M059J (cell line): ENCODE measurements at regions not wholly inside any gene's neighbourhood (a gene's known extent, or its start where the extent isn't known, plus 50 kb on each side); places are given as distances from the start of the nearest gene placed in this dataset.
"Not testable (repeated sequence)": the region's sequence is repeated elsewhere in the genome, so short reads cannot be mapped to it uniquely, and the experiment has no call there.

Experiments
- DNase-seq: peaks from one replicate; pipeline ENCODE4 v3.0.0-alpha.2; 2012; ENCODE audit warnings: low read depth

DNA sequence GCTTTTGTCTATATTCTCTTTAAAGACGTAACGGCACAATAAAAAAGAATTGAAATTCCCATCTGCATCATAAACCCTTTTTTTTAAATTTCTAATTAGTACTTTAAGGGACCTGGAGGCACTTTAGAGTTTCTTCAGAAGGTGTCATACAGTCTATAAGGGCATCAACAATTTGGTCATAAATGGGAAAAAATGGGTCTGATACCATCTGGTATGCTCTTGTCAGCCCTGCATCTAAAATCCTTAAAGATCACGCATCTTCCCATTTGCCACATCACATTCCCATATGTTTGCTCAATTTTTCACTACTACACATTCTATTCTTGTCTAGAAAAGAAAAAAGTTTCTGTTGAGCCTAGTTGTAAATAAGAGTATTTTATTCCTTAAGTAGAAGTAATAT lies 53.8 kb downstream of the COX7C start:
- DNase-seq, result no peak

DNA sequence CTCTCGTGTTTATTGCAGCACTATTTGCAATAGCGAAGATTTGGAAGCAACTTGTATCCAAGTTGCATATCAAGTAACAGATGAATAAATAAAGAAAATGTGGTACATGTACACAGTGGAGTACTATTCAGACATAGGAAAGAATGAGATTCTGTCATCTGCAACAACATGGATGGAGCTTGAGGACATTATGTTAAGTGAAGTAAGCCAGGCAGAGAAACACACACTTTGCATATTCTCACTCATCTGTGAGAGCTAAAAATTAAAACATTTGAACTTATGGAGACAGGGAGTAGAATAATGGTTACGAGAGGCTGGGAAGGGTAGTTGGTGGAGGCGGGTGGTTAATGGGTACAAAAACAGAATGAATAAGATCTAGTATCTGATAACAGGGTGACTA lies 56.3 kb downstream of the COX7C start:
- no peak for DNase-seq

DNA sequence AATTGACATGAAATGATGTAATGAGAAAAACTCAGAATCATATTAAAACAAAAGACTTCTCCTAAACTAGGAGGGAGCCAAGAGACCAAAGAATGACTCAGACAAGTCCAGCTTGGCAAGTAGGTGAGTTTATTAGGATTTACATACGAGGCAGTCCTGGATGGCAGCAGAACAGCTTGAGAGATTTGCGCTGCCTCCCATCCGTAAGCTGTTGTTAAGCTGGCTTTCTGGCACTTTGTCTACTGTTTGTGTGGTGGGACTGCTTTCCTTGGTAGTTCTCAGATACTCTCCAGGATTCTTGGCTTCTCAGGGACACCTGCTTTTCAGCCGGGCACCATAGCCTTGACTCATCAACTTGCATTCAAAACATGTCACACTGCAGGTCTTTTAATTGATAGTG lies 57.6 kb downstream of the COX7C start:
- DNase-seq, result no peak

DNA sequence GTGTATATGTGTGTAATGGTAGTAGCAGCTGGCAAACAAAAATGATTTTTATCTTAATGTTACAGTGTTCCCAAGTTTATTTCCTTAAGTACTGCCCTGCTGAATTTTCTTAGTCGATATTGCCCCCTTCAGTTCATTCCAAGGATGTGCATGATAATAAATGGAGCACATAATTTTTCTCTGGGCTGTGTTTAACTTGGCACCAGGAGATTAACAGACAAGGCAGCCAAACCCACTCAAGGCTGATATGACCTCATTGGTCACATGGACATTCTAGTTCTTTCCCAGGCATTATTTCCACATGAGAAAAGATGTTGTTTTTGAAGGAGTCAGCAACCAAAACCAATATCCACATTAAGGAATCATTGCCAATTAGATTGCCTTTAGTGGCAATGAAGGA lies 61.8 kb downstream of the COX7C start:
- DNase-seq, result peak; percentile 36

DNA sequence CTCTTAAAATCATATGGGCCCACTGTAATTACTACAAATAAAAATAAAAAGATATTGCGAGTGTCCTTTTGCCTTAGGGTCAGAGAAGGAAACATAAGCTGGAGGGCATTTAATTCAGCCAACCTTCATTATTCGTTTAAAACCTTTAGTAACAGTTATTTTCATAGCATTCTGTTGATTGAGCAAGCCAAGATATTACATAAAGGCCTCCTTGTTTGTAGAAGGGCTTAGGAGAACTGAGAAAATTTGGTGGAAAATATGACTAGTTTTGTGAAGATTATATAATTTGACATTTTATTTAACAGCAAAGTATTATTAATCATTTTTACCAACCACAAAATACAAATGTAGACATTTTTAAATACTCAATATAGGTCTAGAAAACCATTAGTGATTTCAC lies 62.2 kb downstream of the COX7C start:
- DNase-seq, result no peak

DNA sequence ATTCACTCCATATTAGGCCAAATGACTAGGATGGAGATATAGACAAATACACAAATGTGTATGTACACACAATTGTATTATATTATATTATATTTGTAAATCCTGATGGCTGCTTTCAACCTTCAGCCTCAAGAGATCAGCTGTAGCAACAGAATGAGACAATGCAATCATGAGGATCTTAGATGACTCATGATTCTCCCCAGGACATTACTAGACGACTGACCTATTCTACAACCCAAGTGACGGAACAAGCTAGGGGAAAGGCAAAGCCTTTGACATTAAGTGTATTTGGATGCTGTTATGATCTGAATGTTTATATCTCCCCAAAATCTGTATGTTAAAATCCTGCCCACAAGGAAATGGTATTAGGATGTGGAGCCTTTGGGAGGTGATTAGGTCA lies 66.5 kb downstream of the COX7C start:
- peak; percentile 2 for DNase-seq

DNA sequence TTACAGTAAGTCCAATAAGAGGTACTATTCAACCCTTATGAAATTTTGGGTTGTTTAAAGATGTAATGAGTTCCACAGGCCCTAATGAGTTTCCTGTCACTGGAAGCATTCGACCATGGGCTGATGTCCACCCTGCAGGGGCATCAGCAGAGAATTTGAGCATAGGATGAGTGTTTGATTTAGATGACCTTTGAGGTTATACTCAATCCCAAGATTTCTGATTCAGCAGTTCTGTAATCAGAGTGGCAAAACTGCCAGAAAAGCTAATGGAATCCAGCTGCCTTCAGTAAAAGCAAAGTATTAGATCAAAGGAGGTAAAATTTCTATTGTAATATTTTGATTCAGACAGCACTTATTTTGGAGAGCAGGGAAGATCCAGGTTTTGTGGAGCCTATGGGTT lies 68.3 kb downstream of the COX7C start:
- DNase-seq, result no peak

DNA sequence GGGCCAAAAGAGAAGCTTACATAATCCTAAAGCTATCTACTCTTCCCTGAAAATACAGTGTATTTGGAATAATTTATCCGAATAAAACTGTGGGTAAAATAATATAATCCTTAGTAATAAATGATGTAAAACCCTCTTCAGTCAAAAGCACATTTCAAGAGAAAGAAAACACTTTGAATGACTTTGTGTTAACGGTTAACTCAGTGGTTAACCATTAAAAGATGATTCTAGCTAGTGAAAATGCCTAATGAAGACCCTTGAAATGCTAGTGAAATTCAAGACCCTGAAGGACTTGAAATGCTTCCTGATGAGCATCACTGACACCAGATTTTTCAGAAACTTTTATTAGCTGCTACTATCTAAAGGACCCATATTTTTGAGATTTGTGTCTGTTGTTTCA lies 70.7 kb downstream of the COX7C start:
- DNase-seq, result no peak

DNA sequence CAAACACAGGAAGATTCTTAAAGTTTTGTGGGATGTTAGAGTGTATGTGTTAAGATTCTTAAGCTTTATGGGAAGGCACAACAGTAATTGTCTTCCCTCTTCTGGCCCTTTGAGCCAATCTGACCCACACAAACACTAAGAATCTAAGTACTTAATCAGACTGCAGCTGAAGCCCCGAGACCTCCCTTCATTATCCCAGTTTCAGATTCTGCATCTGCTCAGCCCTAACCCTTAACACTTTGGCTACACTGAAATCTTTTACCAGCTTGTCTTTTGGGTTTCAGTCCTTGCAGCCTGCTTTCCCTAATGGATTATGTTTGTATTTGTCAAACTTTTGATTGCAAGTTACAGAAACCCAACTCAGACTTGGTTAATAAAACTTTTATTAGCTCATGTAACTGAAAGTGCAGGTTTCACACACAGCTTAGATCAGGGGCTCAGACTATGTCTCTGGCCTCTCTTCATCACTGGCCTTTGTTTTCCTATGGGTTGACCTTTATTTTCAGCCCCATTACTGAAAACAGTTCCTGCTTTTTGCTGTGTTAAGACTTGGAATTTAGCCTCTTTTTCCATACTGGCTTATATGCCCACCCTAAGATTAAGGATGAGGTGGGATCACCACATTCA lies 71.5 kb downstream of the COX7C start:
- no peak for DNase-seq

DNA sequence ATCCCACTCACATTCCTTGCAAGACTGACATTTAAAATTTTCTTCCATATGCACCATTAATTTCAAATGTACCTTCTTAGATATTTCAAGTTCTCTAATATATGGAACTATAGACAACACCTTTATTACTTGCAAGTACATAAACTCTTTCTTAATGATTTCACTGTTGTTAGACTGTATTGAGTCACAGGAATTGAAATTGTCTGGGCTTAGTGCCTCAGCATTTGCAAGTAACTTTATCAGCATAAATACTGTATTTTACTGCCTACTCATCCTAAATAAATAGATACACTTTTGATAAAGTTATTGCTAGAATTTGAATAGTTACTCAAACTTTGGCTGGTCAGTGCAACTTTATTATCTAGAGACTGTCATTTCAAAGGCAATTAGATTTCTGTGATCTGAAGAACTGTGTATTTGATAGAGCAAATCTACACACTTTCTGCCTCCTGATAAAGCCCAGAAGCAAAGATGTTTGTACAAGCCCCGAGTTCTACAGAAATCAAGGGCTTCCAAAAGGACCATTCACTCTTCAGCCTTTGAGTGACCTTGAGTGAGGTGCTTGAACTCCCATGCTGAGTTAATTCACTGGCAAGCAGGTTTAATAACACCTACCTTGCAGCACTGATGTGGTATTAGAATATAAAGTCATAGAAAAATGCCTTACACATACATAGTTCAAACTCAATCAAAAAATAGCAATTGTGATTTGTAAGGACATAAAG lies 91.6 kb downstream of the COX7C start:
- no peak for DNase-seq

DNA sequence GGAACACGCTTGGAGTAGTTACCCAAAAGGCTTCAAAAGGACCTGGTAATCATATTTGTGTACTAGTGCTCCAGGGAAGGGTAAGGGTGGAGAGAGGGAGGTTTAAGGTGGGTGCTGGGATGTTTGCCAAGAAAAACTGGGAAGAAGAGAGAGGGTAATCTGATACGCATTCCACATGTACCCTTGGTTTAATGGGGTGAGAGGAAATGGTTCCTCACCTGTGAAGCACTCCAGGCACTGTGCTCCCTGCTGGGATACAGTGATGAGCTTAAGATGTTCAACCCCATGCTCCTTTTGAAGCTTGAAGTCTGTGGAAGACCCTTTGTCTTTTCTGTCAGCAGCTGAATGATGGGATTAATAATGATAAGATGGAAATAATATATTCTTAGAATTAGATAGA lies 98.4 kb downstream of the COX7C start:
- DNase-seq, result no peak

DNA sequence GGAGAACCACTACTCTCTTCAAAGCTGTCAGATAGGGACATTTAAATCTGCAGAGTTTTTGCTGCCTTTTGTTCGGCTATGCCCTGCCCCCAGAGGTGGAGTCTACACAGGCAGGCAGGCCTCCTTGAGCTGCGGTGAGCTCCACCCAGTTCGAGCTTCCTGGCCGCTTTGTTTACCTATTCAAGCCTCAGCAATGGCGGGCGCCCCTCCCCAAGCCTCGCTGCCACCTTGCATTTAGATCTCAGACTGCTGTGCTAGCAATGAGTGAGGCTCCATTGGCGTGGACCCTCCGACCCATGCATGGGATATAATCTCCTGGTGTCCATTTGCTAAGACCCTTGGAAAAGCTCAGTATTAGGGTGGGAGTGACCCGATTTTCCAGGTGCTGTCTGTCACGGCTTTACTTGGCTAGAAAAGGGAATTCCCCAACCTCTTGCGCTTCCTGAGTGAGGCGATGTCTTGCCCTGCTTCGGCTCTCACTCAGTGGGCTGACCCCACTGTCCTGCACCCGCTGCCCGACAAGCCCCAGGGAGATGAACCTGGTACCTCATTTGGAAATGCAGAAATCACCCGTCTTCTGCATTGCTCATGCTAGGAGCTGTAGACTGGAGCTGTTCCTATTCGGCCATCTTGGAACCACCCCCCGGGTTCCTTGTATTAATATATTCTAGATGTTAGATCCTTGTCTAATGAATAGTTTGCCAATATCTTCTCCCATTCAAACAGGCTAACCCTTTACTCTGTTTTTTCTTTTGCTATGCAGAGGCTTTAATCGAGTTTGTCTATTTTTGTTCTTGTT lies 113.8 kb downstream of the COX7C start:
- DNase-seq, result not testable (repeated sequence)

DNA sequence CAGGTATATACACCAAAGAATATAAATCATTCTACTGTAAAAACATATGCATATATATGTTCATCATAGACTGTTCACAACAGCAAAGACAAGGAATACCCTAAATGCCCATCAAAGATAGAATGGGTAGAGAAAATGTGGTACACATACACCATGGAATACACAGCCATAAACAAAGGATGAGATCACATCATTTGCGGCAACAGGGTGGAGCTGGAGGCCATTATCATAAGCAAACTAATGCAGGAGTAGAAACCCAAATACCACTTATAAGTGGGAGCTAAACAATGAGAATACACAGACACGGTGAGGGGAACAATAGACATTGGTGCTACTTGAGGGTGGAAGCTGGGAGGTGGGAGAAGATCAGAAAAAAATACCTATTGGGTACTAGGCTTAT lies 117.6 kb downstream of the COX7C start:
- DNase-seq, result no peak

DNA sequence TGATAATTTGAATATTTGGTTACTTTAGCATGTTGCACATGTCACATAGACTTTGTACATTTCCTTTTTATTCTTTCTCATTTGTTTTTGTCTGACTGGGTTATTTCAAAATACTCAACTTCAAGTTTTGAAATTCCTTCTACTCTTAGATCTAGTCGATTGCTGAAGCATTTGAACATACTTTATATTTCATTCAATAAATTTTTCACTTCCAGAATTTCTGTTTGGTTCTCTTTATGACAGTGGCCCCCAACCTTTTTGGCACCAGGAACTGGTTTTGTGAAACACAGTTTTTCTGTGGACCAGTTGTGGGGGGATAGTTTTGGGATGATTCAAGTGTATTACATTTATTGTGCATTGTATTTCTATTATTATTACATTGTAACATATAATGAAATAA lies 119.8 kb downstream of the COX7C start:
- no peak for DNase-seq

DNA sequence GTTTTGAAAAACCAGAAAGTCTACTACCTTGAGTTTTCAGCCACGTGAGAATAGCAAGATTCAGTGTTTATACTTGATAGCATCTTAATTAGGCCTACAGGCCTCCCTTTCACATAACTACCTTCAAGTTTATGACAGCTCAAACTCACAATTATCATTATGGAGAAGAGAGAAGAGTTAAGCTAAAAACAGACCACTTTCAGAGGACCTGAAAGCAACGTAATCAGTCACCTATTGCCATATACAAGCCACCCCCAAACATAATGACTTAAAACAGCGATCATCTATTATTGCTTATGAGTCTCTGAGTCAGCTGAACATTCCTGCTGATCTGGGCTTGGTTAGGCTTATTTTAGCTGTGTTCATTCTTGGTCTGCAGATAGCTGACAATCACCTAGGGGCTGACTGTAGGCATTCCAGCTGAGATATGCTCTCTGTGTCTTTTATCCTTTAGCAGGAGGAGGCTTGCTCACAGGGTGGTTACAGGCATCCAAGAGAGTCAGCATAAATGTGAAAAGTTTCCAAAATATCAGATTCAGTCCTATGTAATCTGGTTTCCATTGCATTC lies 130.9 kb downstream of the COX7C start:
- no peak for DNase-seq

DNA sequence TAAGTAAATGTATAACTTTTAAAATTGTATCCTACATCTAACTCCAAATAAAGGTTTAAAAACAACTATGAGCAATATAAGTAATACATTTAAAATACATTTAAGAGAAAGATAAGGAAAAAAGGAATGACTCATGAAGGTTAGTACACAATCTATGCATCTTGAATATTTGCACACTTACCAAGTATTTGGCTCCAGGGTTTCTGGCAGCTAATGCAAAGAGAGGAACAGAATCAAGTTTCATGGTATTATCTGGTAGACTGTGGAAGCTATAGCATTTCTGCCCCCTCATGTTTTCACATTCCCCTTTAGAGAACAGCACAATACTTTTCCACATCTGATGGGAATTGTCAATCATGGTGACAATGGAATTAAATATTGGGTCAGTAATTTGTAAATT lies 132.1 kb downstream of the COX7C start:
- DNase-seq, result no peak

DNA sequence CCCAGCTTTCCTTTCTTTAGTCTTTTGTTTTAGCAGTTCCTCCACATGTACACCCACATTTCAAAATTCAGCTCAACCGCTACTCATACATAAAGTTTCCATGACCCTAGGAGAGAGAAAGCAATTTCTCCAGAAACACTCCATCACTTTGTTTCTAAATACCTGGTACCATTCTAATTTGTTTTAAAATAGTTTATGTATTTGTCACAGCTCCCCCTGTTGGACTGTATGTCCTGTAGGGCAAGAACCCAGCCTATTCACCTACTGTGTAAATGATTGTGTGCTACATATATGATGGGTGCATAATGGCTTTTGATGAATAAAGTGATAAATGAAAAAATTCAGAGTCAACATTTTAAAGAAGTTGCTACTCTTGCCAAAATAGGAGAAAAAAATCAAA lies 139.1 kb downstream of the COX7C start:
- no peak for DNase-seq

DNA sequence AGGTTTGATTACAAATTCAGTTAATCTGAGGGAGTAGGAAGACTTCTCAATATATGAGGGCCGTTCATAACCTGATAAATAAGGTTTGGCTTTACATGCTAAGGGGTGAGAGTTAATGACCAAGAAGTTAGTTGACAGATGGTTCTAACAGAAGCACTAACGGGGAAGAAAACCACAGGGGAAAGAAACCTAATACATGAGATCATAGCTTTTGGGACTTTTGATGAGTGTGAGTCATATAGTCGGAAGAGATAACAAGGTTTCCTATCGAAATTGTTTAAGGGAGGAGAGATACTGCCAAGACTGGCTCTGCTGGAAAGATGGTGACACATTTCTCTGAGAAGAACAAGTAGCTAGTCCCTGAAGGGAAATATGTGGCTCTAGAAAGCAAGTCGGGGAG lies 140.1 kb downstream of the COX7C start:
- DNase-seq, result peak; percentile 26

DNA sequence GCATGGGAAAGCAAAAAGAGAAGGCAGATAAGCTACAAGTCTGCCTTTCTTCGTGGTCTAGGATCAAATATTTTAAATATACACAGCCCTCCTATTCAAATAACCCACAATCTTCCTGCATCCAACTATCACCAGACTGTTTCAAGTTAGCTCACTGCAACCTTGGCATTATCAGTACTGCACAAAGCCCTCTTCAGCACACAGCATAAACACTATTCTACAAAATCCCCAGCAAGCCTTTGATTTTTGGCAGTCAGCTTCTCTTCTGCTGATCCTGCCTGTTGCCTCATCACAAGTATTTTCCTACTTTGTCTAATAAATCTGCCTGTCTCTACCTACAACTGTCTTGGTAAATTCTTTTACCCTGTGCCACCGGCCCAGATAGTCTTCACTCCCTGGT lies 142.9 kb downstream of the COX7C start:
- DNase-seq, result no peak

DNA sequence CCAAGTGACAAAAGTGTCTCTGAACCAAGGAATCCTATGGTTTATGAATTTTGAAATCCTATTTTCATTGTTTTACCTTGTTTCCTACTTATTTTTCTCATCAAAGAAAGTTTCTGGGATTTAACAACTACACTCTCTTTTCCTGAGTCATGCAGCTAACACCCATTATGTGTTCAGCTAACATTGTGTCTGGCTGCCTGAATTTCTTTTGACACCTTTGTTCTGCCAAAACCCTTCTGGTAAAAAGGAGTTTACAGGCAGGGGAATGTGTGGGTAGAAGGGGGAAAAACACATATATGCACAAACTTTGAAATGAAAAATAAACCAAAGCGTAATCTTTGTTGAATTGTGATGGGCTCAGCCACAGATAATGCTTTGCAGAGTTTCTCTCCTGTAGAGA lies 146.2 kb downstream of the COX7C start:
- DNase-seq, result no peak

DNA sequence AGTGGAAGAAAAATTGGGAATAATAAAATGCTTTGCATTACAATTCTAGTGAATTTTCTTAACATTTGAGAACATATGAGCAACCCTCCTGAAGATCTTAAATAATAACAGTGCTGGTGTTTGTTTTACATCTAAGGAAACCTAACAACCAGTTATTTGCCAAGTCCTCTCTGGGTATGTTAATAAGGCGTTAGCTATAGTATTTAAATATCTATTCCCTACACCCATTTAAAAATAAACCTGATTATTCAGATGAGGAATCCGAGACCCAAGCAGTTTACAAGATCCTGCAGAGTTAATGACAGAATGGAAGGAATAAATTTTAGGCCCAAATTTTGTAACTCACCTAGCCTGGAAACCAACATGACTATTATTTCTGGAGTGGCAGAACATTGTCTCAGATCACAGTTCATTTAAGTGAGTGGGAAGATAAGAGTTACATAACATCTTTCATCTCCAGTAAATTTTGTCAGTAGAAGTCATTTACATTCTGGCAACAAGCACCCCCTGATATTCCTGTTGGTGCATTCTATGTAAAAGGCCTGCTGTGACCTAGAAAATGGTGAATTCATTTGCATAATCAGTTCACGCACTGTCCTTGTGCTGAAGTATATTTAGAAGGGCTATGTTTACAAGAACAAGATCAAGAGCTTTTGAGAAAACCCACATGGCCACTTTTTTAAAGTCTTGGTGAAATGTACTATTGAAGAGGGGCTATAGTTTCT lies 148.2 kb downstream of the COX7C start:
- DNase-seq, result no peak

DNA sequence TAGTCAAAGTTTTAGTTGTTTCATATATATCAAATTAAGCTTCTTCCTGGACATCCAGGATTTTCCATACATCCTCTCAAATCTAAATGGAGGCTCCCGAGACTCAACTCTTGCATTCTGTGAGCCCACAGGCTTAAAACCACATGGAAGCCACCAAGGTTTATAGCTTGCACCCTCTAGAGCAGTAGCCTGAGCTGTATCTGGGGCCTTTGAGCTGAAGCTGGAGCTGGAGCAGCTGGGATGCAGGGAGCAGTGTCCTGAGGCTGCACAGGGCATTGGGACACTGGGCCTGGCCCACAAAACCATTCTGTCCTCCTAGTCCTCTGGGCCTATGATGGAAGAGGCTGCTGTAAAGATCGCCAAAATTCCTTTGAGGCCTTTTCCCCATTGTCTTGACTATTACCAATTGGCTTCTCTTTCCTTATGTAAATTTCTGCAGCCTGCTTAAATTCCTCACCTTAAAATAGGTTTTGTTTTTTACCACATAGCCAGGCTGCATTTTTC lies 151.0 kb downstream of the COX7C start:
- DNase-seq, result no peak
